BE2C (cell line): ENCODE measurements at regions not wholly inside any gene's neighbourhood (a gene's known extent, or its start where the extent isn't known, plus 50 kb on each side); places are given as distances from the start of the nearest gene placed in this dataset.

Source experiments
- DNase-seq: peaks from one replicate; pipeline ENCODE4 v3.0.0-alpha.2; 2020
- H3K27me3 ChIP-seq: fragments of 250-450 bp; sonication (Bioruptor Pico); 2 replicates; pipeline ENCODE4 v1.5.1; 2020; ENCODE audit warnings: mild to moderate bottlenecking
- H3K36me3 ChIP-seq: fragments of 250-450 bp; sonication (Bioruptor Pico); 2 replicates; pipeline ENCODE4 v1.5.1; 2020; ENCODE audit warnings: mild to moderate bottlenecking
- H3K4me1 ChIP-seq: fragments of 250-450 bp; sonication (Bioruptor Pico); 2 replicates; pipeline ENCODE4 v1.5.1; 2020
- H3K4me3 ChIP-seq: 2 replicates; pipeline ENCODE4 v1.5.1; 2011; ENCODE audit warnings: low read depth, low read length
- H3K9me3 ChIP-seq: fragments of 250-450 bp; sonication (Bioruptor Pico); 2 replicates; pipeline ENCODE4 v1.5.1; 2020
- CTCF ChIP-seq: IDR thresholded peaks from 2 replicates; pipeline ENCODE4 v1.5.1; 2012; ENCODE audit warnings: mild to moderate bottlenecking, low read depth, low read length

- H3K36me3 ChIP-seq: no peaks in the 10 kb centered on the region
- no peak overlapping the region for H3K4me3 ChIP-seq
- DNase-seq: no peak
- no peaks in the 10 kb centered on the region for H3K4me1 ChIP-seq
- peaks cover 21% of the 10 kb centered on the region for H3K27me3 ChIP-seq
- H3K9me3 ChIP-seq: no peaks in the 10 kb centered on the region
- no peak for TF ChIP-seq CTCF
These were observed 131.0 kb downstream of the RAP2A start for GRCh38 chr13:97564956-97565355.

GRCh38 chr13:97565906-97566305, 131.9 kb downstream of the RAP2A start:
- Histone ChIP-seq H3K4me1 (no peaks in the 10 kb centered on the region), H3K9me3 (no peaks in the 10 kb centered on the region), H3K27me3 (peaks cover 20% of the 10 kb centered on the region), H3K36me3 (no peaks in the 10 kb centered on the region), H3K4me3 (no peak overlapping the region)
- no peak for DNase-seq
- TF ChIP-seq CTCF: no peak

GRCh38 chr13:97566907-97567306, 132.9 kb downstream of the RAP2A start:
- H3K36me3 ChIP-seq: no peaks in the 10 kb centered on the region
- H3K4me1 ChIP-seq: no peaks in the 10 kb centered on the region
- H3K9me3 ChIP-seq: no peaks in the 10 kb centered on the region
- peak; percentile 31; the same call in 1 of the 2 replicates for TF ChIP-seq CTCF
- peaks cover 20% of the 10 kb centered on the region for H3K27me3 ChIP-seq
- no peak overlapping the region for H3K4me3 ChIP-seq
- DNase-seq: peak; percentile 15

GRCh38 chr13:97567510-97568243, 133.7 kb downstream of the RAP2A start:
- H3K36me3 ChIP-seq: no peaks in the 10 kb centered on the region
- no peak for DNase-seq
- no peak for TF ChIP-seq CTCF

GRCh38 chr13:97568850-97569249, 134.9 kb downstream of the RAP2A start:
- Histone ChIP-seq H3K27me3 (peaks cover 19% of the 10 kb centered on the region), H3K4me1 (no peaks in the 10 kb centered on the region), H3K4me3 (no peak overlapping the region), H3K36me3 (no peaks in the 10 kb centered on the region), H3K9me3 (no peaks in the 10 kb centered on the region)
- DNase-seq: no peak
- TF ChIP-seq CTCF: no peak

More at GRCh38 chr13:97567510-97568243, 133.7 kb downstream of the RAP2A start:
- Histone ChIP-seq H3K4me1 (no peaks in the 10 kb centered on the region), H3K9me3 (no peaks in the 10 kb centered on the region), H3K4me3 (no peak overlapping the region), H3K27me3 (peaks cover 20% of the 10 kb centered on the region)

- no peak for DNase-seq
- Histone ChIP-seq H3K9me3 (no peaks in the 10 kb centered on the region), H3K27me3 (peaks cover 15% of the 10 kb centered on the region), H3K4me1 (no peaks in the 10 kb centered on the region), H3K4me3 (no peak overlapping the region), H3K36me3 (no peaks in the 10 kb centered on the region)
- TF ChIP-seq CTCF: no peak
These were observed 135.9 kb downstream of the RAP2A start for GRCh38 chr13:97569841-97570240.
